GM04504 (cell line): ENCODE measurements at regions not wholly inside any gene's neighbourhood (a gene's known extent, or its start where the extent isn't known, plus 50 kb on each side); places are given as distances from the start of the nearest gene placed in this dataset.

ENCODE experiments used
- DNase-seq: peaks from one replicate; pipeline ENCODE4 v3.0.0-alpha.2; 2012; ENCODE audit warnings: low read depth

GRCh38 chr6:138608896-138609295 is 109.6 kb upstream of the NHSL1 start:
- no peak for DNase-seq

GRCh38 chr6:138609801-138610430 is 110.6 kb upstream of the NHSL1 start:
- no peak for DNase-seq

- DNase-seq: no peak
Measured at GRCh38 chr6:138610816-138611215, 111.5 kb upstream of the NHSL1 start.

- no peak for DNase-seq
Measured at GRCh38 chr6:138614151-138614550, 114.9 kb upstream of the NHSL1 start.

- DNase-seq: peak; percentile 17
Measured at GRCh38 chr6:138618168-138618567, 118.9 kb upstream of the NHSL1 start.

- DNase-seq: no peak
Measured at GRCh38 chr6:138620630-138621029, 121.3 kb upstream of the NHSL1 start.

GRCh38 chr6:138622967-138623366 is 123.7 kb upstream of the NHSL1 start:
- no peak for DNase-seq

- DNase-seq: no peak
Measured at GRCh38 chr6:138631566-138631965, 132.3 kb upstream of the NHSL1 start.

- DNase-seq: no peak
Measured at GRCh38 chr6:138637822-138638221, 135.7 kb upstream of the CCDC28A start.

- DNase-seq: no peak
Measured at GRCh38 chr6:138638604-138639003, 135.0 kb upstream of the CCDC28A start.

GRCh38 chr6:138640028-138640427 is 133.5 kb upstream of the CCDC28A start:
- DNase-seq: no peak

- DNase-seq: no peak
Measured at GRCh38 chr6:138643210-138643609, 130.4 kb upstream of the CCDC28A start.

- DNase-seq: no peak
Measured at GRCh38 chr6:138645976-138646640, 127.5 kb upstream of the CCDC28A start.

GRCh38 chr6:138647006-138647405 is 126.6 kb upstream of the CCDC28A start:
- DNase-seq: peak; percentile 74

- no peak for DNase-seq
Measured at GRCh38 chr6:138648127-138648526, 125.4 kb upstream of the CCDC28A start.

- no peak for DNase-seq
Measured at GRCh38 chr6:138651491-138651890, 122.1 kb upstream of the CCDC28A start.

GRCh38 chr6:138652824-138653223 is 120.7 kb upstream of the CCDC28A start:
- no peak for DNase-seq

GRCh38 chr6:138653435-138653834 is 120.1 kb upstream of the CCDC28A start:
- no peak for DNase-seq

- peak; percentile 17 for DNase-seq
Measured at GRCh38 chr6:138654715-138655634, 118.6 kb upstream of the CCDC28A start.

- no peak for DNase-seq
Measured at GRCh38 chr6:138655828-138656227, 117.7 kb upstream of the CCDC28A start.

GRCh38 chr6:138656364-138657064 is 117.1 kb upstream of the CCDC28A start:
- no peak for DNase-seq

GRCh38 chr6:138657065-138657425 is 116.5 kb upstream of the CCDC28A start:
- DNase-seq: no peak
